H1 (cell line): ENCODE measurements at regions not wholly inside any gene's neighbourhood (a gene's known extent, or its start where the extent isn't known, plus 50 kb on each side); places are given as distances from the start of the nearest gene placed in this dataset.

Experiments
- CTCF ChIA-PET: fragments of 300-600 bp; sonication (Branson Sonifier 250); formaldehyde crosslinking; loops from one replicate; lab custom pipeline; 2021; ENCODE audit not compliant: partially characterized antibody; lab: Charles Lee
- POLR2A ChIA-PET: fragments of 300-600 bp; sonication (Branson Sonifier 250); formaldehyde crosslinking; loops from one replicate; lab custom pipeline; 2021; ENCODE audit warnings: inconsistent platforms; ENCODE audit not compliant: partially characterized antibody; lab: Charles Lee
- DNase-seq, 2 experiments: peaks; one replicate each; pipeline versions ENCODE4 v3.0.0 to v3.0.0-alpha.2; 2010 to 2022; ENCODE audit warnings: low spot score in 2 of 2, low read depth in 1 of 2, mixed read lengths in 1 of 2
- FAIRE-seq: peaks from 2 replicates; lab custom pipeline; 2011; peaks lifted over from hg19 to GRCh38; lab: Jason Lieb, UNC
- H2AFZ ChIP-seq: 2 replicates; pipeline ENCODE4 v1.8.1; 2012; ENCODE audit warnings: low read length, inconsistent platforms
- H2AK5ac ChIP-seq: 2 replicates; pipeline ENCODE4 v1.6.1; 2013; ENCODE audit warnings: low read depth, low read length
- H2BK120ac ChIP-seq: replicated peaks from 2 replicates; pipeline ENCODE3; 2013; ENCODE audit warnings: low read depth, low read length, inconsistent platforms
- H2BK12ac ChIP-seq: 2 replicates; pipeline ENCODE4 v1.6.1; 2013; ENCODE audit warnings: low read depth, low read length
- H2BK15ac ChIP-seq: 2 replicates; pipeline ENCODE4 v1.6.1; 2013; ENCODE audit warnings: low read length
- H2BK20ac ChIP-seq: 2 replicates; pipeline ENCODE4 v1.6.1; 2013; ENCODE audit warnings: low read length
- H2BK5ac ChIP-seq: 2 replicates; pipeline ENCODE4 v1.6.1; 2013; ENCODE audit warnings: low read depth, low read length
- H3K14ac ChIP-seq: 2 replicates; pipeline ENCODE4 v1.6.1; 2013; ENCODE audit warnings: inconsistent platforms; ENCODE audit not compliant: insufficient read length
- H3K18ac ChIP-seq: 2 replicates; pipeline ENCODE4 v1.6.1; 2013; ENCODE audit warnings: low read length; ENCODE audit errors: extremely low read depth
- H3K23ac ChIP-seq: 2 replicates; pipeline ENCODE4 v1.6.1; 2013; ENCODE audit warnings: inconsistent platforms; ENCODE audit not compliant: insufficient read length
- H3K23me2 ChIP-seq: 2 replicates; pipeline ENCODE4 v1.6.1; 2013; ENCODE audit warnings: low read depth, low read length
- H3K27ac ChIP-seq: 2 replicates; pipeline ENCODE4 v1.6.1; 2011; ENCODE audit warnings: low read depth, low read length, inconsistent platforms
- H3K27me3 ChIP-seq, 4 experiments: replicated peaks in 1 of 4; 1 replicate in 1 of 4; 2 replicates in 3 of 4; pipeline versions ENCODE4 v1.6.1 to v1.8.1; 2011 to 2013; ENCODE audit warnings: low read length in 3 of 4, mild to moderate bottlenecking in 3 of 4, inconsistent platforms in 2 of 4, mixed read lengths in 2 of 4, moderate library complexity in 1 of 4; ENCODE audit not compliant: control insufficient read depth in 3 of 4, insufficient read depth in 3 of 4; ENCODE audit errors: extremely low read depth in 1 of 4
- H3K36me3 ChIP-seq, 4 experiments: 2 replicates each; pipeline versions ENCODE4 v1.6.1 to v1.8.1; 2011 to 2013; ENCODE audit warnings: mild to moderate bottlenecking in 4 of 4, low read length in 3 of 4, moderate library complexity in 2 of 4, control low read depth in 1 of 4, inconsistent platforms in 1 of 4; ENCODE audit not compliant: insufficient read depth in 4 of 4, control insufficient read depth in 2 of 4
- H3K4ac ChIP-seq: replicated peaks from 2 replicates; pipeline ENCODE3; 2013; ENCODE audit warnings: low read length, low read depth, mixed read lengths, inconsistent platforms; ENCODE audit not compliant: insufficient read length
- H3K4me1 ChIP-seq, 4 experiments: replicated peaks in 1 of 4; 1 replicate in 1 of 4; 2 replicates in 3 of 4; pipeline versions ENCODE4 v1.6.1 to v1.8.1; 2011 to 2013; ENCODE audit warnings: low read length in 3 of 4, inconsistent platforms in 2 of 4, mixed read lengths in 1 of 4; ENCODE audit not compliant: insufficient read depth in 4 of 4, control insufficient read depth in 3 of 4
- H3K4me2 ChIP-seq, 2 experiments: 2 replicates each; pipeline versions ENCODE4 v1.6.1 to v1.8.1; 2011 to 2013; ENCODE audit warnings: low read depth in 2 of 2, low read length in 2 of 2, control low read depth in 1 of 2, inconsistent platforms in 1 of 2, mild to moderate bottlenecking in 1 of 2; ENCODE audit not compliant: insufficient read depth in 1 of 2
- H3K4me3 ChIP-seq, 4 experiments: fragments of 200-600, 300-600 bp in 1 of 4; sonication (generic), shearing (Covaris generic), sonication (Bioruptor Twin) in 1 of 4; 2 replicates each; pipeline versions ENCODE4 v1.5.1 to v1.8.1; 2011 to 2016; ENCODE audit warnings: low read length in 4 of 4, low read depth in 3 of 4, control low read depth in 2 of 4, inconsistent platforms in 2 of 4, mild to moderate bottlenecking in 2 of 4, mixed read lengths in 1 of 4, moderate library complexity in 1 of 4; ENCODE audit not compliant: insufficient read depth in 2 of 4; ENCODE audit errors: extremely low read depth in 1 of 4
- H3K56ac ChIP-seq: replicated peaks from 2 replicates; pipeline ENCODE3; 2013; ENCODE audit warnings: low read depth, mild to moderate bottlenecking, mixed read lengths, low read length, inconsistent platforms; ENCODE audit not compliant: insufficient read length
- H3K79me1 ChIP-seq: 2 replicates; pipeline ENCODE4 v1.6.1; 2013; ENCODE audit warnings: low read depth, low read length, control low read depth
- H3K79me2 ChIP-seq, 2 experiments: 2 replicates each; pipeline versions ENCODE4 v1.6.1 to v1.8.1; 2012 to 2013; ENCODE audit warnings: low read length in 2 of 2, mild to moderate bottlenecking in 2 of 2, inconsistent platforms in 1 of 2; ENCODE audit not compliant: insufficient read depth in 2 of 2, control insufficient read depth in 1 of 2
- H3K9ac ChIP-seq, 4 experiments: replicated peaks in 1 of 4; 1 replicate in 1 of 4; 2 replicates in 3 of 4; pipeline versions ENCODE4 v1.6.1 to v1.8.1; 2011 to 2013; ENCODE audit warnings: low read depth in 3 of 4, low read length in 3 of 4, control low read depth in 2 of 4, mild to moderate bottlenecking in 2 of 4, moderate library complexity in 2 of 4, inconsistent platforms in 1 of 4; ENCODE audit errors: extremely low read depth in 1 of 4
- H3K9me3 ChIP-seq, 2 experiments: 2 replicates each; pipeline versions ENCODE4 v1.6.1 to v1.8.1; 2012 to 2013; ENCODE audit warnings: mild to moderate bottlenecking in 2 of 2, moderate library complexity in 2 of 2, control low read depth in 1 of 2, inconsistent platforms in 1 of 2, low read depth in 1 of 2, low read length in 1 of 2, mixed read lengths in 1 of 2; ENCODE audit not compliant: insufficient read depth in 2 of 2
- H4K20me1 ChIP-seq, 2 experiments: replicated peaks in 1 of 2; 2 replicates each; pipeline versions ENCODE3 to v1.8.1; 2011 to 2013; ENCODE audit warnings: inconsistent platforms in 2 of 2, low read length in 2 of 2, mild to moderate bottlenecking in 1 of 2; ENCODE audit not compliant: insufficient read depth in 2 of 2, control insufficient read depth in 1 of 2
- H4K5ac ChIP-seq: 2 replicates; pipeline ENCODE4 v1.6.1; 2013; ENCODE audit warnings: low read length, low read depth, mixed read lengths, inconsistent platforms; ENCODE audit not compliant: insufficient read length
- H4K8ac ChIP-seq: 2 replicates; pipeline ENCODE4 v1.8.0; 2013; ENCODE audit warnings: mild to moderate bottlenecking, moderate library complexity, low read length, inconsistent platforms; ENCODE audit not compliant: insufficient read depth; ENCODE audit errors: extremely low read depth
- H4K91ac ChIP-seq: replicated peaks from 2 replicates; pipeline ENCODE3; 2013; ENCODE audit warnings: low read length, mixed read lengths, inconsistent platforms; ENCODE audit not compliant: insufficient read length
- ASH2L ChIP-seq: fragments of 200-600, 300-600 bp; sonication (generic); IDR thresholded peaks from one replicate; pipeline ENCODE4 v1.7.1; 2017; ENCODE audit warnings: low read length
- RFX5 ChIP-seq: IDR thresholded peaks from 2 replicates; pipeline ENCODE4 v1.6.1; 2011; ENCODE audit warnings: low read depth, low read length, improper control_type of control experiment, borderline replicate concordance
- WGBS, 2 experiments: shearing (Covaris generic) in 1 of 2; methylation state at CpG; one replicate each; pipeline versions ENCODE4 v1.1.6 to v1.1.7; 2013 to 2015; ENCODE audit warnings: low lambda C conversion rate in 2 of 2, mixed read lengths in 2 of 2, inconsistent platforms in 1 of 2, low coverage in 1 of 2, missing lambda C conversion rate in 1 of 2; ENCODE audit not compliant: insufficient replicate concordance in 2 of 2, insufficient coverage in 1 of 2, insufficient read length in 1 of 2; ENCODE audit errors: extremely low coverage in 1 of 2, missing lambda C conversion rate in 1 of 2; 5-methylcytosine and 5-hydroxymethylcytosine counted together

DNA sequence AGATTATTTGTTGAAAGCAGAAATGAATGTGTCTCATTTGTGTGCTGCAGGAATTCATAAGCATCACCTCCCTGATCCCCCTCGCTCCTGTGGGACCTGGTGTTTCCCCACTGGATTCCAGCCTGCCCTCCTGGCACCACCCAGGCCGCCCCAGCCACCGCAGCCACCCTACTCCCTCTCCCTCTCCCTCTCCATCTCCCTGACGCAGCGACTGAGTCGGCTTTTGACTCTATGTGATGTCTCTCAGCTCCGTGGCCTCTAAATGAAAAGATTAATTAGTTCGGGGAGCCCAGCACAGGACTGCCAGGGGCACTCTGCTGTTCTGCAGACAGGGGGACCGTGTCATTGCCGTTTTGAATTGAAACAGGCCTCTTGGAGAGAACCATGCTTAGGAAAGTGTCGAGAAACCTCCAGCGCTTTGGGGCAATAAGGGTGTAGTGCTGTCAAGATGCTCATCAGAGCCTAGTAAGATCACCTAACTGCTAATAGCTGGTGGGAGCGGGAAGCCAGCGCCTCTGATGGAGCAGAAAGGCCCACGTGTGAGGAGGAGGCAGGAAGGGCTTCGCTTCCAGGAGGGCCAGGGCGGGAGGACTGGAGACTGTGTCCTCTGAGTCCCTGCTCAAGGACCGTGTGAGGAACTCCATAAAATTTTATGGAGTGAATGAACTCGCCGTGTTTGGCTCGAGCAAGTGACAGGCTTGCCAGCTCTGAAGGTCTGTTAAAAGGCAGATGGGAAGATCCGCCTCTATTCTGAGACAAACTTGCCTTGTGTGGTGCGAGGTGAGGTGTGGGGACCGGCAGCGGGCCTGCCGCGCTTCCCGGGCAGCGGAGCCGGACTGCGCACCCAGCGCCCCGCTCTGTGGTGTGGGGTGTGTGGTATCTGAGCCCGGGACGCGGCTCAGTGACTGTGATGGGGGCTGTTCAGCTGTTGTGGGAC lies 157.4 kb upstream of the C14orf180 start:
- Histone ChIP-seq H3K4me1 (peaks cover 0 to 4% (median 0%) of the 10 kb centered on the region in 4 experiments; a peak in 1 of 7 replicates), H4K5ac (no peak overlapping the region), H2BK5ac (no peak overlapping the region), H3K56ac (no peak overlapping the region), H3K79me2 (no peaks in the 10 kb centered on the region), H3K4ac (no peak overlapping the region), H2AFZ (0 out of 2 replicates have a peak overlapping the region, but pooled peaks have one; percentile 43), H3K23me2 (no peaks in the 10 kb centered on the region; the same call in 1 of the 2 replicates), H3K9me3 (no peaks in the 10 kb centered on the region), H3K9ac (no peak overlapping the region), H2AK5ac (no peak overlapping the region), H2BK15ac (no peak overlapping the region), H3K4me2 (no peak overlapping the region), H4K91ac (no peak overlapping the region), H2BK120ac (no peak overlapping the region), H3K27me3 (no peaks in the 10 kb centered on the region), H4K20me1 (no peaks in the 10 kb centered on the region), H3K23ac (no peak overlapping the region), H3K79me1 (no peaks in the 10 kb centered on the region), H3K18ac (no peak overlapping the region), H3K36me3 (no peaks in the 10 kb centered on the region), H2BK20ac (no peak overlapping the region), H3K27ac (no peak overlapping the region), H3K4me3 (no peak overlapping the region), H3K14ac (no peak overlapping the region), H4K8ac (peak overlapping the region; percentile 57; the same call in 1 of the 2 replicates), H2BK12ac (no peak overlapping the region)
- DNase-seq, result no peak
- CTCF ChIA-PET, result interaction anchor here (1.4 to 1.9 kb wide), 2 partner anchors 50 to 142 kb away, joined by 4 to 5 read pairs; no protein-coding TSS in a partner anchor
- POLR2A ChIA-PET, result no interaction called here
- TF ChIP-seq ASH2L, result no peak
- TF ChIP-seq RFX5, result no peak
- WGBS, 2 experiments, result 84% methylated on average over 34 of the region's 36 CpGs; no CpG with 5 or more reads in 1 of the 2 experiments
- FAIRE-seq, result no peak
